HG02943 (cell line): ENCODE measurements at regions not wholly inside any gene's neighbourhood (a gene's known extent, or its start where the extent isn't known, plus 50 kb on each side); places are given as distances from the start of the nearest gene placed in this dataset.
"Not testable (repeated sequence)": the region's sequence is repeated elsewhere in the genome, so short reads cannot be mapped to it uniquely, and the experiment has no call there.

ENCODE experiments used
- ATAC-seq: cut with Tn5 transposase; IDR thresholded peaks from one replicate; pipeline ENCODE4 v1.9.1; 2021; ENCODE audit warnings: mild to moderate bottlenecking, low read depth, moderate library complexity; ENCODE audit not compliant: unreplicated experiment

DNA sequence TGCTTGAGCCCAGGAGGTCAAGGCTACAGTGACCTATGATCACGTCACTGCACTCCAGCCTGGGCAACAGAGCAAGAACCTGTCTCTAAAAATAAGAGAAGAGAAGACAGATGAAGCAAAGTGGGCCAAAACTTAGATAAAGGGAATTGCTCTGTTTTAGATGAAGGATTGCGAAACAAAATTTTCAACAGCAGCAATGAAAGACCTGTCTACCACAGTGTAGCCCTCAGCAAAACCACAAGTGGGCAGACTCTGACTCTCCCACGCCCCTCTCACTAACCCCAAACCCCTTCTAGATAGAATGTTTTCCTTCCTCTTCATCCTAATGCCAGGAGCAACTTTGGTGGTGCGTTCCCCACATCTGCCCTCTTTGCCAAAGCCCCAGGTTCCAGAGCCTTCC lies 105.6 kb upstream of the ALDH3B2 start:
- ATAC-seq = no peak

- ATAC-seq = not testable (repeated sequence)
Observed at GRCh38 chr11:67779189-67779875, 104.9 kb upstream of the ALDH3B2 start.

DNA sequence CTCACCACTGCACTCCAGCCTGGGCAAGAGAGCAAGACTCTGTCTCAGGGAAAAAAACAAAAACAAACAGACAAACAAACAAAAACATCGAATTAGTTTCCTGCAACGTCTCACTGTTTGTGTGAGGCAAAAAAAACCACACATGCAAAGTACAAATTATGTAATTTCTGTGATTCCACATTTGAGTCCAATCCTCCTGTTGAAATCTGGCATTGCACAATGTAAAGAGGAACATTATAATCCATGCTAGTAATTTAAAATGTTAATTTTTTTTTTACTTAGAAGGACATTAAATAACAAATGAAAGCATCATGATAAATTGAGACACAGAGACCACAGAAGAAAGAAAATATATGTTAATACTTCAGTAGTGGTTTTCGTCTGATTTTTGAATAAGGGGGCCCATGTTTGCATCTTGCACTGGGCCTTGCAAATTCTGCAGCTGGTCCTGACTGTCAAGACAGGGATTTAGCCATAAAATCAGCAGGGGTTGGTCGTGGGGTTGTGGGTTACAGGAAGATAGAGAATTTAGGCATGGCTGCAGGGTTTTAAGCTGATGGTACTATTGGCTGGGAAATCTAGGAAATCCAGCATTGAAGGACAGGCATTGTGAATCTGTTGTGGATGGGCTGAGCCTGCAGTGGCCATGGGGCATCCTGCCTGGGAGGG lies 102.6 kb upstream of the ALDH3B2 start:
- ATAC-seq = no peak

DNA sequence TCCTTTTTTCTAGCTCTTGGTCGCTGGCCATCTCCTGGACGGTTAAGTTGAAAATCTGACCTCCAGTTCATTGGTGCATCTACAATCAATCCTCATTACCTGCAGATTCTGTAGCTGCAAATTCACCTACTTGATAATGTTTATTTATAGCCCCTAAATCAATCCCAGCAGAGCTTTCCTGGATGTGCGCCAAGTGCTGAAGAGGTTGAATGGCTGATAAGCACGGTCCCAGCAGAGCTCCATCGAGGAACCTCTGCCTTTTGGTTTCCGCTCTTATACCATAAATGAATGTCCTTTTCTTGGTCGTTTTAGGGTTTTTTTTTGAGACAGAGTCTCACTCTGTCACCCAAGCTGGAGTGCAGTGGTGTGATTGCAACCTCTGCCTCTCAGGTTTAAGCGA lies 99.8 kb upstream of the ALDH3B2 start:
- ATAC-seq = not testable (repeated sequence)

GRCh38 chr11:67768001-67768730 lies 93.7 kb upstream of the ALDH3B2 start:
- ATAC-seq = not testable (repeated sequence)

DNA sequence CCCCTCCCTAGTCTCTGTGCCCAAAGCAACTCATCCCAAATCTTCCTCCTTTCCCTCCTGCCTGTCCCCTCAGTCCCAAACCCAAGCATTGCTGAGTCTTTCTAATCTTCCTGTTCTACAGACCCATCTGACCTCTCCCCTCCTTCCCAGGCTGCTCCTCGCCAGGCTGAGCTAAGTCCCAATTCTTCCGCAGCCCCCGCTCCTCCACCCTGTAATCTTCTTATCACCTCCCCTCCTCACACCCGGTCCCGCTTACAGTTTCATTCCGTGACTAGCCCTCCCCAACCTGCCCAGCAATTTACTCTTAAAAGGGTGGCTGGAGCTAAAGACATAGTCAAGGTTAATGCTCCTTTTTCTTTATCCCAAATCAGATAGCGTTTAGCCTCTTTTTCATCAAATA lies 86.8 kb upstream of the ALDH3B2 start:
- not testable (repeated sequence) for ATAC-seq

GRCh38 chr11:67759321-67759720 lies 84.9 kb upstream of the ALDH3B2 start:
- not testable (repeated sequence) for ATAC-seq

DNA sequence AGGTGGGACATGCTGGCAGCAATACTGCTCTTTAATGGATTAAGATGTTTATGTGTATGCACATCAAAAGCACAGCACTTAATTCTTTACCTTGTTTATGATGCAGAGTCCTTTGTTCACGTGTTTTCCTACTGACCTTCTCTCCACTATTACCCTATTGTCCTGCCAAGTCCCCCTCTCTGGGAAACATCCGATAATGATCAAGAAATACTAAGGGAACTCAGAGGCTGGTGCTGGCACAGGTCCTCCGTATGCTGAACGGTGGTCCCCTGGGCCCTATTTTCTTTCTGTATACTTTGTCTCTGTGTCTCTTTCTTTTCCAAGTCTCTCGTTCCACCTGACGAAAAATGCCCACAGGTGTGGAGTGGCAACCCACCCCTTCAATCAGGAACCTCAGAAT lies 84.0 kb upstream of the ALDH3B2 start:
- ATAC-seq = not testable (repeated sequence)

- ATAC-seq = not testable (repeated sequence)
Observed at GRCh38 chr11:67758009-67758408, 83.6 kb upstream of the ALDH3B2 start.

DNA sequence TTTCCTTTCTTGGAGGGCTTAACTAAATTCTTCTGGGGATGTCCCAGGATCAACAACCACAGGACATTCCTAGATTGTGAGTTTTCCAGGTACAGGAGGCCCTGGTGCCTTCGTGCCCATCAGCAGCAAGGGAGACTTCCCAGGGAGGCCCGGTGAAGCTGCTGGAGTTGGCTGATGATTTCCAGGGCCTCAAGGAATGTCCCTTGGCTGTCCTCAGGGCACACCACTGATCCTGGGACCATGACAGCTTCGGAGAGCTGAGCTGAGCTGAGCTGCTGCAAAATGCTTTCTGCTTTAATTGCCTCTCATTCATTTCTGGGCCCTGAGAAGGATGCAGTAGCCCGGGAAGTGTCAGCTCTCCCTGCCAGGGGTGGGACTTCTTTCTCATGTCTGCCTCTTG lies 79.4 kb upstream of the ALDH3B2 start:
- not testable (repeated sequence) for ATAC-seq

DNA sequence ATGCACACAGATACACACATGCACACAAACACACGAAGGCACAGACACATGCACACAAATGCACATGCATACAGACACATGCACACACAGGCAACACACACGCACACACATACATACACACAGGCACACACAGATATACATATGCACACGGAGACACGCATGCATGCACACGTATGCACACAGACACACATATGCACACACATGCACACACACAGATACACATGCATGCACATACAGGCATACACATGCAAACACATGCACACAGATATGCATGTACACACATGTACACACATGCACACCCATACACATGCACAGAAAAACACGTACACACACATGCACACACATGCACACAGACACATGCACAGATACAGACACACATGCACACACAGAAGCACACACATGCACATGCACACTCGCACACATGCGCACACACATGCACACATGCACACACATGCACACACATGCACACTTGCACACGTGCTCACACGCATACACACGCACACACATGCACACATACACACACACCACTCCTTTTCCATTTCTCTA lies 70.8 kb upstream of the ALDH3B2 start:
- ATAC-seq = no peak

DNA sequence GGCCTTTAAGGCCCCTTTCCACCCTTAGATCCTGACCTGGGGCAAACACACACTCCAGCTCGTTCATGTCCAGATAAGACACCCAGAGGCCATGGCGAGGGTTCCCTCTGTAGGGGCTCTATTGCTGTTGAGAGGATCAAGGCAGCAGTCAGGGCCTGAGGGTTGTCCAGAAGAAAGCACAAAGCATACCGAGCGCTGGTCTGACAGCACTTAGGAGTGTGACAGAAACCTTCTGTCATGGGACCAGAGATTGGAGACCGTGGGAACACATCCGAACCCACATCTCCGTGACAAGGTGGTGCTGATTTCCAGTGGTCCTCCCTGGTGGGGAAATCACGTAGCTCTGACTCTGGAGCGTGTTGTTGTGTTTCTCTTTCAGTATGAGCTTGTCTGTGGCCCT lies 69.8 kb upstream of the ALDH3B2 start:
- not testable (repeated sequence) for ATAC-seq

GRCh38 chr11:67738231-67738630 lies 63.8 kb upstream of the ALDH3B2 start:
- not testable (repeated sequence) for ATAC-seq

DNA sequence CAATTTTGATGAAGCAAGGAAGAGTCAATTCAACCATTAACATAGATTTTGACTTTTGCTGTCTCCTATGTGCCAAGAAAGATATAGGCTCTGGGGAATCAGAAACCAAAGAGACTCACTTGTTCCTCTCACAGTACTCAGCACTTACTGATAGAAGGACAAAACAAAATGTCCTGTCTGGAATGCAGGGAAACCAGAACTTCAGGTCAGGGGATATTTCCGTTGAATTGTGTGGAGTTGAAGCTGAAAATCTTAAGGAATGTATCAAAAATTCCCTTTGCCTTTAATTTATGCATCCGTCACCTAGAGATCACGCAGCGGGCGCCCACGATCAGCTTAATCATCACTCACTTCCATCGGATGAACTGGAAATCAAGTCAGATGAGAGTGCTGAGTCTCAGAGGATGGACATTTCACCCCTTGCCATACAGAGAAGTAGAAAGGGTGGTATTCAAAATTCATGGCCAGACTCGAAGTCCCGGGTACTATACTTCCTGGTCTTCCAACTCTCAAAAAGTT lies 63.2 kb upstream of the ALDH3B2 start:
- ATAC-seq = not testable (repeated sequence)

GRCh38 chr11:67732045-67732787 lies 57.8 kb upstream of the ALDH3B2 start:
- no peak for ATAC-seq

DNA sequence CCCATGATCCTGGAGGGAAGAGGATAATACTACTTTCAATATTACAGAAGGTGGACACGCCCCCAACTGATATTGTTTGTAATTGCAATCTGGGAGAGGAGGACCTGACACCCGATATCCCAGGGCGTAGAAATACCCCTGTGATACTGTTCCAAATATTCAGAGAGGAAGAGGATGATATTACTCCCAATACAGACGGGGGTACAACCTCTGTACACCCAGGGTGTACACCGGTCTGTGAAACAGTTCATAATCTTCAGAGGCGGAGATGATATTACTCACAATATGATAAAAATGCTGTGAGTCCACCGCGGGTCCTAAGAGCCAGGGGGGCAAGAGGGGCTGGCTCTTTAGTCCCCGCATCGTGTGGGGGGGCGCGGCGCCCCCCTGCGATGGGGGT lies 57.2 kb upstream of the ALDH3B2 start:
- ATAC-seq = no peak

GRCh38 chr11:67728163-67728571 lies 53.7 kb upstream of the ALDH3B2 start:
- not testable (repeated sequence) for ATAC-seq

- ATAC-seq = not testable (repeated sequence)
Observed at GRCh38 chr11:67727066-67728040, 52.9 kb upstream of the ALDH3B2 start.
